ENCODE measurements at regions not wholly inside any gene's neighbourhood (a gene's known extent, or its start where the extent isn't known, plus 50 kb on each side); places are given as distances from the start of the nearest gene placed in this dataset.
"Not testable (repeated sequence)": the region's sequence is repeated elsewhere in the genome, so short reads cannot be mapped to it uniquely, and the experiment has no call there.

DNA sequence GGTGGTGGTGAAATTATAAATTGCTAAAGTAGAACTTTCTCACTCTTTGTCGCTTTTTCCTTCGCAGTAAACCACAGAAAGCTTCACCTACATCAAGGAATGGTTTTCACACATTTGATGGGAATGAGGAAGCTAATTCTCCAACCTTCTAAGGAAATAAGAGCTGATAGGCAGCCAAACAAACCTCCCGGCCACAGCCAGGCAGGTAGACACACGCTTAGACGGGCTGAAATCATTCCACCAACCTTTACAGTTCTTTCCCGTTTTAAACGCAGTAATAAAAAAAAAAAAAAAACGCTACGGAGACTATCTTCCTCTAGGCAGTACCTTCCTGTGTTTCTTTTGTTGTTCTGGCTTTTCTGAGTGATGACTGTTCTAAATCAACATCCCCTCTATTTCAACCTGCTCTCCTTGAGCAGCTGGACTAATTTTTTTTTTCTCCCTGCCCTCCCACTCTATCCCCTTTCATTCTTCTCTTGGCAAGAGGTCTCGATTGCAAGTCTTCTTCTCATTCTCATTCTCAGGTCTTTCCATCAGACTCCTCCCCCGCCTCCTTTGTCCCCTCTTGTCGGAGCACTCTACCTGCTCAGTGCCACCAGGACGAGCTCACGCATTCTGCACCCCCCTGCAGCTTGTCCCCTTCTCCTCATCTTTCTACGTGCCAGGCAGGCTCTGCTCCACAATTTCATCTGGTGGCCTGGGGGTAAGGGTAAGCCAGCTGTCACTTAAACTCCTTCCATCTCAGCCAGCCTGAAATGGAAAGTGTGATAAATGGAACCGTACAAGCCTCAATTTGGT lies 391.1 kb upstream of the MDFIC2 start:
- Histone ChIP-seq H3K36me3 (no peaks in the 10 kb centered on the region), H3K4me3 (no peak overlapping the region), H3K27ac (no peak overlapping the region), H3K9me3 (no peaks in the 10 kb centered on the region), H3K27me3 (no peaks in the 10 kb centered on the region), H3K4me1 (no peaks in the 10 kb centered on the region)
- TF ChIP-seq, protein P1, sequence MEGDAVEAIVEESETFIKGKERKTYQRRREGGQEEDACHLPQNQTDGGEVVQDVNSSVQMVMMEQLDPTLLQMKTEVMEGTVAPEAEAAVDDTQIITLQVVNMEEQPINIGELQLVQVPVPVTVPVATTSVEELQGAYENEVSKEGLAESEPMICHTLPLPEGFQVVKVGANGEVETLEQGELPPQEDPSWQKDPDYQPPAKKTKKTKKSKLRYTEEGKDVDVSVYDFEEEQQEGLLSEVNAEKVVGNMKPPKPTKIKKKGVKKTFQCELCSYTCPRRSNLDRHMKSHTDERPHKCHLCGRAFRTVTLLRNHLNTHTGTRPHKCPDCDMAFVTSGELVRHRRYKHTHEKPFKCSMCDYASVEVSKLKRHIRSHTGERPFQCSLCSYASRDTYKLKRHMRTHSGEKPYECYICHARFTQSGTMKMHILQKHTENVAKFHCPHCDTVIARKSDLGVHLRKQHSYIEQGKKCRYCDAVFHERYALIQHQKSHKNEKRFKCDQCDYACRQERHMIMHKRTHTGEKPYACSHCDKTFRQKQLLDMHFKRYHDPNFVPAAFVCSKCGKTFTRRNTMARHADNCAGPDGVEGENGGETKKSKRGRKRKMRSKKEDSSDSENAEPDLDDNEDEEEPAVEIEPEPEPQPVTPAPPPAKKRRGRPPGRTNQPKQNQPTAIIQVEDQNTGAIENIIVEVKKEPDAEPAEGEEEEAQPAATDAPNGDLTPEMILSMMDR (IDR thresholded peaks at IDR 0.05): no peak
- no peak for TF ChIP-seq POLR2A (IDR thresholded peaks at IDR 0.05)
- intact Hi-C loops (cut with DNase I; ENCODE audit: low total_unique reads): no loop called here
- no peak for DNase-seq

DNA sequence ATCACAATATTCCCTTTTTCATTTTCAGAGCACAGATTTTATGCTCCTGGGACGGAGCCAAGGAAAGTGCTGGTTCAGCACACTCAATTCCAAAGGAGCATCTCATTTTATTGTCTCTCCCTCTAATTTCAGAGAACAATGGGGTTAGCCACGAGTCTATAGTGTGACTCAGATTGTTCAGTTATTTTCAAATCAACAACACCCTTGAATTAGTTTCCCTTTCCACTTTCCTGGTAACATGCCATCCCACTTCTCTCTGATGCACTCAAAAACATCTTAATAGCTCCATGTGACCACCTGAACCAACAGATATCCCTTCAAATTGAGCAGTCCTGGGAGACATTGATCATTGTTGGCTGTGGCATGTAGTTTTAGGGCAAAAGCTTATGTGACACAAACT lies 389.7 kb upstream of the MDFIC2 start:
- H3K27me3 ChIP-seq: no peaks in the 10 kb centered on the region
- TF ChIP-seq POLR2A (IDR thresholded peaks at IDR 0.05): no peak
- TF ChIP-seq, protein P1 (IDR thresholded peaks at IDR 0.05): no peak
- no peaks in the 10 kb centered on the region for H3K9me3 ChIP-seq
- no peaks in the 10 kb centered on the region for H3K36me3 ChIP-seq
- H3K4me1 ChIP-seq: no peaks in the 10 kb centered on the region
- H3K4me3 ChIP-seq: no peak overlapping the region
- intact Hi-C loops (cut with DNase I; ENCODE audit: low total_unique reads): no loop called here
- no peak overlapping the region for H3K27ac ChIP-seq
- no peak for DNase-seq

DNA sequence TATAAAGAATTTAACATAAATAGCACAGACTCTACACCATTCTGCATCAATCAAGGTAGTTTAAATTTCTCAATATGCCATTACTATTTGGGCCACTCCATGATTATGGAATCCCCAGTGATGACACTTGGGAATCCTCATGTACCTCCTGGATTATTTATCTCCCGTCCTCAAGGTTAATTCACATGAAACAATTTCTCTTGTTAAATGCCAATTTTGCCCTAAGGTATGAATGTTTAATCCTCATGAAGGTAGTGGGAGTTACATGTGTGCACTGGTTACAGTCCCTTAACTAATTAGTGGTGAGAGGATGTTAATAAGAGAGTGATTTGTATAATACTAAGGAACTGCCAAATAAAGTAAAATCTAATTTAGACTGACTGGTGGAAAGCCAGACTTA lies 372.3 kb upstream of the MDFIC2 start:
- no peaks in the 10 kb centered on the region for H3K36me3 ChIP-seq
- H3K27me3 ChIP-seq: no peaks in the 10 kb centered on the region
- no peaks in the 10 kb centered on the region for H3K4me1 ChIP-seq
- DNase-seq: no peak
- no peak overlapping the region for H3K4me3 ChIP-seq
- TF ChIP-seq, protein P1 (IDR thresholded peaks at IDR 0.05): no peak
- TF ChIP-seq POLR2A (IDR thresholded peaks at IDR 0.05): no peak
- no peak overlapping the region for H3K27ac ChIP-seq
- intact Hi-C loops (cut with DNase I; ENCODE audit: low total_unique reads): no loop called here
- H3K9me3 ChIP-seq: no peaks in the 10 kb centered on the region

DNA sequence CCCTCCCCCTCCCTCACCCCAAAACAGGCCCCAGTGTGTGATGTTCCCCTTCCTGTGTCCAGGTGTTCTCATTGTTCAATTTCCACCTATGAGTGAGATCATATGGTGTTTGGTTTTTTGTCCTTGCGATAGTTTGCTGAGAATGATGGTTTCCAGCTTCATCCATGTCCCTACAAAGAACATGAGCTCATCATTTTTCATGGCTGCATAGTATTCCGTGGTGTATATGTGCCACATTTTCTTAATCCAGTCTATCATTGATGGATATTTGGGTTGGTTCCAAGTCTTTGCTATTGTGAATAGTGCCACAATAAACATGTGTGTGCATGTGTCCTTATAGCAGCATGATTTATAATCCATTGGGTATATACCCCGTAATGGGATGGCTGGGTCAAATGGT lies 363.4 kb upstream of the MDFIC2 start:
- H3K36me3 ChIP-seq; H3K27me3 ChIP-seq; H3K9me3 ChIP-seq; H3K4me1 ChIP-seq; intact Hi-C loops (cut with DNase I; ENCODE audit: low total_unique reads); H3K27ac ChIP-seq; DNase-seq; H3K4me3 ChIP-seq: not testable (repeated sequence)

DNA sequence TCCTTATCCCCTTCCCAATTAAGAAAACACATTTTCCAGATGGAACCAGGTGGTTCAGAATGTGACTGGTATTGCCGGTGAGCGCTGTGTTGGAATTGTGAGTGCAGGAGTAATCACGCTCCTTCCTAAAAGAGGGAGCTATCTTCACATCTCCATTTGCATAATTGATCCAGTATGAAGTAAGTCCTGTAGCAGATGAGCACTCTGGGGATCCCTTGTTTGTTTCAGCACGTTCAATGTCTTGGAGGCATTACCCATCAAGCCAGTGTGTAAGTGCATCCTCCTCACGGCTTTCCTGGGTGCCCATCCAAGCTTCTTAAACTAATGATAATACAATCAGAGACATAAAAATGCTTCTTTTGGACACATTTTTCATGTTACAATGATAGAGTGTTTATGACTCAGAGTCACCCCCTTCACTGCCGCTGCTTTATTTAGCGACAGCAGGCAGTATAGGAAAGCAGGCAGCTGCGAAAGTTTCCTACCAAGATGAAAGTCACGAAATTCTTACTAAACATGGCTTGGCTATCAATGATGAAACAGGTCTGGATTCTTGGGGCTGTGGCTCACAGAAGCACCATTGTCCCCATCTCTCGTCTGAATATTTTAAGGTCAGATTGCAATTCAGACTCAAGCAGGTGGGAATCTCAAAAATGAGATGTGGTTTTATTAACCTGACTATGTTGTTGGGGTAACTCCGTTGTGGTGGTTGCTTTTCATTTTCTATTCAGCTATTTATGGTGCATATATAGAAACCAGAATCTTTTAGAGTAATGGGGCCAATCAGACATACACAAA lies 346.3 kb upstream of the MDFIC2 start:
- Histone ChIP-seq H3K4me1 (no peaks in the 10 kb centered on the region), H3K4me3 (no peak overlapping the region), H3K27me3 (no peaks in the 10 kb centered on the region), H3K36me3 (no peaks in the 10 kb centered on the region), H3K9me3 (no peaks in the 10 kb centered on the region), H3K27ac (no peak overlapping the region)
- DNase-seq: no peak
- intact Hi-C loops (cut with DNase I; ENCODE audit: low total_unique reads): no loop called here
- TF ChIP-seq POLR2A (IDR thresholded peaks at IDR 0.05): no peak

DNA sequence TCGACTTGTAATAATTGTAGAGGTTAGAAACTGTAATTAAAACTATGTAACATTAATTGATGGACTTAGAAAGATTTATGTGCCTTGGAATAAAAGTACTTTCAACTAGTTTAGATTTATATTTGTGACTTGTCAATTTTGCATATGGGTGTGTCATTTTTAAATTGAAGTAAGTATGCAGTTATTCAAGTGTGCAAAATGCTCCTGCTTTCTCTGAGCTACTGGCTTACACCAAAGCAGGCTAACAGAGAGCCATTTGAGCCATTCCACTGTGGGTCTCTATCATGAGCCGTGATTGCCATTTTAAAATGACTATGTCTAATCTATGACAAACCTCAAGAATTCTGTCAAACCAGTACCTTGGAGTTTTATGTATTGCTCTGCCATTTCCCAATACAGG lies 345.0 kb upstream of the MDFIC2 start:
- TF ChIP-seq, protein P1 (IDR thresholded peaks at IDR 0.05): no peak
- no peak for TF ChIP-seq POLR2A (IDR thresholded peaks at IDR 0.05)
- intact Hi-C loops (cut with DNase I; ENCODE audit: low total_unique reads): no loop called here

More for the DNA sequence above, 345.0 kb upstream of the MDFIC2 start:
- H3K9me3 ChIP-seq: no peaks in the 10 kb centered on the region
- no peaks in the 10 kb centered on the region for H3K4me1 ChIP-seq
- no peak overlapping the region for H3K4me3 ChIP-seq
- H3K27me3 ChIP-seq: no peaks in the 10 kb centered on the region
- no peak for DNase-seq
- no peak overlapping the region for H3K27ac ChIP-seq
- no peaks in the 10 kb centered on the region for H3K36me3 ChIP-seq

Measured in uterus (tissue), 3 donors.